DOHH2 (cell line): ENCODE measurements at regions not wholly inside any gene's neighbourhood (a gene's known extent, or its start where the extent isn't known, plus 50 kb on each side); places are given as distances from the start of the nearest gene placed in this dataset.
"Not testable (repeated sequence)": the region's sequence is repeated elsewhere in the genome, so short reads cannot be mapped to it uniquely, and the experiment has no call there.

Experiments
- H3F3A ChIP-seq: fragments of 200-600 bp; sonication (generic), shearing (Covaris generic); 2 replicates; pipeline ENCODE4 v1.6.0; 2016; ENCODE audit warnings: antibody characterized with exemption, mild to moderate bottlenecking; ENCODE audit not compliant: control insufficient read depth, insufficient read depth
- H3K27ac ChIP-seq: fragments of 200-600 bp; sonication (generic); 2 replicates; pipeline ENCODE4 v1.5.1; 2014; ENCODE audit warnings: low read depth, mild to moderate bottlenecking, low read length, moderate library complexity
- H3K27me3 ChIP-seq: fragments of 200-600 bp; sonication (generic); 2 replicates; pipeline ENCODE4 v1.6.1; 2014; ENCODE audit warnings: mild to moderate bottlenecking, low read length, mixed read lengths; ENCODE audit not compliant: control insufficient read depth
- H3K36me3 ChIP-seq: fragments of 200-600 bp; sonication (generic); 2 replicates; pipeline ENCODE4 v1.6.1; 2014; ENCODE audit warnings: mild to moderate bottlenecking, low read length, moderate library complexity, mixed read lengths; ENCODE audit not compliant: control insufficient read depth
- H3K4me1 ChIP-seq: fragments of 200-600 bp; sonication (generic); 2 replicates; pipeline ENCODE4 v1.6.1; 2014; ENCODE audit warnings: mild to moderate bottlenecking, low read length, mixed read lengths; ENCODE audit not compliant: control insufficient read depth
- H3K4me2 ChIP-seq: fragments of 200-600 bp; sonication (generic); 2 replicates; pipeline ENCODE4 v1.6.0; 2014; ENCODE audit warnings: mild to moderate bottlenecking, low read length, moderate library complexity
- H3K4me3 ChIP-seq: fragments of 200-600 bp; sonication (generic); 2 replicates; pipeline ENCODE4 v1.5.1; 2014; ENCODE audit warnings: mild to moderate bottlenecking, low read length, mixed read lengths
- H3K79me2 ChIP-seq: fragments of 200-600 bp; sonication (generic); 2 replicates; pipeline ENCODE4 v1.6.1; 2014; ENCODE audit warnings: mild to moderate bottlenecking, low read length, mixed read lengths; ENCODE audit not compliant: control insufficient read depth
- H3K9me2 ChIP-seq: fragments of 200-600 bp; sonication (generic); replicated peaks from 2 replicates; pipeline ENCODE4 v1.6.1; 2014; ENCODE audit warnings: mild to moderate bottlenecking, low read length, mixed read lengths; ENCODE audit not compliant: control insufficient read depth
- H3K9me3 ChIP-seq: fragments of 200-600 bp; sonication (generic); 2 replicates; pipeline ENCODE4 v1.6.1; 2014; ENCODE audit warnings: antibody characterized with exemption, low read length, mixed read lengths; ENCODE audit not compliant: control insufficient read depth, insufficient read depth
- H4K20me1 ChIP-seq: fragments of 200-600 bp; sonication (generic); 2 replicates; pipeline ENCODE4 v1.6.0; 2014; ENCODE audit warnings: low read depth, mild to moderate bottlenecking, antibody characterized with exemption, low read length, moderate library complexity; ENCODE audit not compliant: control insufficient read depth, insufficient read depth
- EZH2phosphoT487 ChIP-seq: fragments of 200-600 bp; sonication (generic); IDR thresholded peaks from 2 replicates; pipeline ENCODE4 v1.6.1; 2017; ENCODE audit warnings: borderline replicate concordance, mild to moderate bottlenecking, antibody characterized with exemption, low read length, moderate library complexity, mixed read lengths
- TF ChIP-seq, protein P1 (sequence below): fragments of 200-600 bp; sonication (generic); IDR thresholded peaks from one replicate; pipeline ENCODE4 v1.5.1; 2014; ENCODE audit warnings: antibody characterized with exemption, mild to moderate bottlenecking, low read depth, low read length; ENCODE audit not compliant: poor library complexity, severe bottlenecking

GRCh38 chr2:62654876-62655359, 50.6 kb upstream of the EHBP1 start:
- Histone ChIP-seq H3K36me3 (no peaks in the 10 kb centered on the region), H3K9me3 (no peaks in the 10 kb centered on the region), H3K4me2 (no peak overlapping the region), H3K79me2 (no peaks in the 10 kb centered on the region), H3K9me2 (no peaks in the 10 kb centered on the region), H3K4me1 (peaks cover under 1% of the 10 kb centered on the region; the same call in 1 of the 2 replicates), H4K20me1 (no peaks in the 10 kb centered on the region), H3K4me3 (no peak overlapping the region), H3K27ac (no peak overlapping the region), H3K27me3 (no peaks in the 10 kb centered on the region), H3F3A (no peaks in the 10 kb centered on the region)
- TF ChIP-seq EZH2phosphoT487 = no peak
- TF ChIP-seq, protein P1, sequence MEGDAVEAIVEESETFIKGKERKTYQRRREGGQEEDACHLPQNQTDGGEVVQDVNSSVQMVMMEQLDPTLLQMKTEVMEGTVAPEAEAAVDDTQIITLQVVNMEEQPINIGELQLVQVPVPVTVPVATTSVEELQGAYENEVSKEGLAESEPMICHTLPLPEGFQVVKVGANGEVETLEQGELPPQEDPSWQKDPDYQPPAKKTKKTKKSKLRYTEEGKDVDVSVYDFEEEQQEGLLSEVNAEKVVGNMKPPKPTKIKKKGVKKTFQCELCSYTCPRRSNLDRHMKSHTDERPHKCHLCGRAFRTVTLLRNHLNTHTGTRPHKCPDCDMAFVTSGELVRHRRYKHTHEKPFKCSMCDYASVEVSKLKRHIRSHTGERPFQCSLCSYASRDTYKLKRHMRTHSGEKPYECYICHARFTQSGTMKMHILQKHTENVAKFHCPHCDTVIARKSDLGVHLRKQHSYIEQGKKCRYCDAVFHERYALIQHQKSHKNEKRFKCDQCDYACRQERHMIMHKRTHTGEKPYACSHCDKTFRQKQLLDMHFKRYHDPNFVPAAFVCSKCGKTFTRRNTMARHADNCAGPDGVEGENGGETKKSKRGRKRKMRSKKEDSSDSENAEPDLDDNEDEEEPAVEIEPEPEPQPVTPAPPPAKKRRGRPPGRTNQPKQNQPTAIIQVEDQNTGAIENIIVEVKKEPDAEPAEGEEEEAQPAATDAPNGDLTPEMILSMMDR = no peak

GRCh38 chr2:62654423-62654791, 51.1 kb upstream of the EHBP1 start:
- Histone ChIP-seq H3K9me3 (no peaks in the 10 kb centered on the region), H3K4me1 (no peaks in the 10 kb centered on the region), H3K9me2 (no peaks in the 10 kb centered on the region), H3K36me3 (no peaks in the 10 kb centered on the region), H3K4me2 (no peak overlapping the region), H3K27ac (no peak overlapping the region), H3K27me3 (no peaks in the 10 kb centered on the region), H3K79me2 (no peaks in the 10 kb centered on the region), H3K4me3 (no peak overlapping the region), H4K20me1 (no peaks in the 10 kb centered on the region), H3F3A (no peaks in the 10 kb centered on the region)
- TF ChIP-seq, protein P1 = no peak
- TF ChIP-seq EZH2phosphoT487 = no peak

- H3K27me3 ChIP-seq = no peaks in the 10 kb centered on the region
- H3F3A ChIP-seq = no peaks in the 10 kb centered on the region
- no peaks in the 10 kb centered on the region for H3K9me3 ChIP-seq
- H3K4me1 ChIP-seq = no peaks in the 10 kb centered on the region
- H3K4me3 ChIP-seq = no peak overlapping the region
- no peaks in the 10 kb centered on the region for H3K9me2 ChIP-seq
- TF ChIP-seq, protein P1 = no peak
- TF ChIP-seq EZH2phosphoT487 = no peak
- H3K4me2 ChIP-seq = no peak overlapping the region
- no peaks in the 10 kb centered on the region for H4K20me1 ChIP-seq
- no peaks in the 10 kb centered on the region for H3K79me2 ChIP-seq
- no peaks in the 10 kb centered on the region for H3K36me3 ChIP-seq
- no peak overlapping the region for H3K27ac ChIP-seq
Observed at GRCh38 chr2:62653582-62654422, 51.7 kb upstream of the EHBP1 start.

DNA sequence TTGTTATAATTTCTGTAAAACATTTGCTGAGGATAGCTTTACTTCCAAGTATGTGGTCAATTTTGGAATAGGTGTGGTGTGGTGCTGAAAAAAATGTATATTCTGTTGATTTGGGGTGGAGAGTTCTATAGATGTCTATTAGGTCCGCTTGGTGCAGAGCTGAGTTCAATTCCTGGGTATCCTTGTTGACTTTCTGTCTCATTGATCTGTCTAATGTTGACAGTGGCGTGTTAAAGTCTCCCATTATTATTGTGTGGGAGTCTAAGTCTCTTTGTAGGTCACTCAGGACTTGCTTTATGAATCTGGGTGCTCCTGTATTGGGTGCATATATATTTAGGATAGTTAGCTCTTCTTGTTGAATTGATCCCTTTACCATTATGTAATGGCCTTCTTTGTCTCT, 56.4 kb upstream of the EHBP1 start:
- not testable (repeated sequence) for H3K27me3 ChIP-seq, H3K4me3 ChIP-seq, H3K9me2 ChIP-seq, H3K36me3 ChIP-seq, H3F3A ChIP-seq, H3K27ac ChIP-seq, H4K20me1 ChIP-seq, H3K9me3 ChIP-seq, H3K4me2 ChIP-seq, H3K4me1 ChIP-seq, H3K79me2 ChIP-seq
